PC-3 (cell line): ENCODE measurements at regions not wholly inside any gene's neighbourhood (a gene's known extent, or its start where the extent isn't known, plus 50 kb on each side); places are given as distances from the start of the nearest gene placed in this dataset.

Experiments used
- EZH2 ChIP-seq: fragments of 300-600 bp; sonication (generic); IDR thresholded peaks from one replicate; pipeline ENCODE4 v1.6.1; 2017; ENCODE audit warnings: antibody characterized with exemption, mild to moderate bottlenecking, low read length; ENCODE audit not compliant: unreplicated experiment
- TF ChIP-seq, protein P1 (sequence below): fragments of 300-600 bp; sonication (generic); conservative IDR thresholded peaks from 2 replicates; pipeline ENCODE4 v1.5.1; 2017; ENCODE audit warnings: antibody characterized with exemption, low read depth, mild to moderate bottlenecking, low read length

- TF ChIP-seq, protein P1, sequence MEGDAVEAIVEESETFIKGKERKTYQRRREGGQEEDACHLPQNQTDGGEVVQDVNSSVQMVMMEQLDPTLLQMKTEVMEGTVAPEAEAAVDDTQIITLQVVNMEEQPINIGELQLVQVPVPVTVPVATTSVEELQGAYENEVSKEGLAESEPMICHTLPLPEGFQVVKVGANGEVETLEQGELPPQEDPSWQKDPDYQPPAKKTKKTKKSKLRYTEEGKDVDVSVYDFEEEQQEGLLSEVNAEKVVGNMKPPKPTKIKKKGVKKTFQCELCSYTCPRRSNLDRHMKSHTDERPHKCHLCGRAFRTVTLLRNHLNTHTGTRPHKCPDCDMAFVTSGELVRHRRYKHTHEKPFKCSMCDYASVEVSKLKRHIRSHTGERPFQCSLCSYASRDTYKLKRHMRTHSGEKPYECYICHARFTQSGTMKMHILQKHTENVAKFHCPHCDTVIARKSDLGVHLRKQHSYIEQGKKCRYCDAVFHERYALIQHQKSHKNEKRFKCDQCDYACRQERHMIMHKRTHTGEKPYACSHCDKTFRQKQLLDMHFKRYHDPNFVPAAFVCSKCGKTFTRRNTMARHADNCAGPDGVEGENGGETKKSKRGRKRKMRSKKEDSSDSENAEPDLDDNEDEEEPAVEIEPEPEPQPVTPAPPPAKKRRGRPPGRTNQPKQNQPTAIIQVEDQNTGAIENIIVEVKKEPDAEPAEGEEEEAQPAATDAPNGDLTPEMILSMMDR = no peak
- no peak for TF ChIP-seq EZH2
Measured at GRCh38 chr5:98144116-98144515, 629.3 kb upstream of the RGMB start.
